ENCODE measurements at regions not wholly inside any gene's neighbourhood (a gene's known extent, or its start where the extent isn't known, plus 50 kb on each side); places are given as distances from the start of the nearest gene placed in this dataset.

DNA sequence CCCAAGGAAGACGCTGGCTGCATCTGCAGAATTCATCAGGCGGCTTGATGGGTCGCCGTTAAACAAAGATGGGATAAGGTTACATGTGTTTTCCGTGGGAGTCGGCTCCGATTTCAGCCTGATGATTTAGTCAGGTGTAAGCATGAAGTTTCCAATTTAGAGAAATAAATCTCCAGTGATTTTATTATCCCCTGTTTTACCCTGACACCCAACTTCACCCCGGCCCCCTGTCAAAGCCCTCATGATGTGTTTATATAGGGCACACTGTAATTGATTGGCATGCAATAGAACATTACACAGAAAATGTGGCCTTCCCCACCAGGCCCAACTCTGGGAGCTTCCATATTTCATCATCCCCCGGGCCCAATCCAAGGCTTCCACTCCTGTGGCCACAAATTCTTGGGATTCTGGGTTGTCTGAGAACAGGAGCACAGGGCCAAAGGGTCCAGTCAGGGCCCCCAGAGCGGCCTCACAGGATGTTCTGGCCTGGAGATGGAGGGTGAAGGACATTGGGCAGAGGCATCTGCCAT lies 72.5 kb downstream of the FOXD2 start:
- Mint-ChIP-seq H3K36me3 (peaks cover 8% of the 10 kb centered on the region), H3K9me3 (peaks cover 13% of the 10 kb centered on the region), H3K27me3 (ENCODE audit: low read depth) (peaks cover 95% of the 10 kb centered on the region), H3K27ac (no peak overlapping the region), H3K4me3 (no peak overlapping the region), H3K4me1 (peaks cover 13% of the 10 kb centered on the region)
- DNase-seq (ENCODE audit: low spot score) (no peak), ATAC-seq (no peak)
- TF ChIP-seq KAT7 (CRISPR knock-in tag; IDR thresholded peaks at IDR 0.05; ENCODE audit: borderline replicate concordance) (no peak), AR (CRISPR knock-in tag; IDR thresholded peaks at IDR 0.05) (no peak), E2F1 (CRISPR knock-in tag; IDR thresholded peaks at IDR 0.05) (no peak), USF2 (CRISPR knock-in tag; IDR thresholded peaks at IDR 0.05) (no peak), USF1 (CRISPR knock-in tag; IDR thresholded peaks at IDR 0.05) (no peak), SMAD3 (CRISPR knock-in tag; IDR thresholded peaks at IDR 0.05; ENCODE audit: borderline replicate concordance) (no peak), TEAD1 (CRISPR knock-in tag; IDR thresholded peaks at IDR 0.05) (no peak), RELA (CRISPR knock-in tag; IDR thresholded peaks at IDR 0.05; ENCODE audit: borderline replicate concordance) (no peak), ZNF512 (CRISPR knock-in tag; IDR thresholded peaks at IDR 0.05; ENCODE audit: borderline replicate concordance) (no peak), GABPB1 (CRISPR knock-in tag; IDR thresholded peaks at IDR 0.05) (no peak), OVOL2 (CRISPR knock-in tag; IDR thresholded peaks at IDR 0.05; ENCODE audit: borderline replicate concordance) (no peak), ELF4 (CRISPR knock-in tag; IDR thresholded peaks at IDR 0.05; ENCODE audit: low read depth) (no peak), ZNF396 (CRISPR knock-in tag; IDR thresholded peaks at IDR 0.05; ENCODE audit: borderline replicate concordance) (no peak)
- ChIA-PET CTCF (interaction anchor here (1.5 to 1.9 kb wide), 3 partner anchors 78 to 216 kb away, joined by 3 to 9 read pairs (median 4); no protein-coding TSS in a partner anchor), POLR2A (no interaction called here)

DNA sequence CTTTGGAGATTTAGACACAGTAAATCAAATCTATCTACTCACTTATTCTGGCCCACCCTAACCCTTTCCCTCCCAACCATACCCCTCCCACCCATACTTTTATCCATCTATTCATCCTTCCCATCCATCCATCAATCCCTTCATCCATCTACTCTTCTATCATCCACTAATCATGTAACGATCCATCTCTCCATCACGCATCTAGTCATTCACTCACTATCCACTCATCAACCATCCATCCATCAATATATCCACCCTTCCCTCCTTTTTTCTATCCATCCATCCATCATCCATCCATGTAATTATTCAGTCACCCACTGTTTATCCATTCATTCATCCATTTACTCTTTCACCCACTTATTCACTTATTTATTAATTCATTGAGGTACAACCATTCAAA lies 74.0 kb downstream of the FOXD2 start:
- peaks cover 13% of the 10 kb centered on the region for H3K9me3 Mint-ChIP-seq
- H3K27ac Mint-ChIP-seq, result no peak overlapping the region
- DNase-seq (ENCODE audit: low spot score), result no peak
- ATAC-seq, result no peak
- POLR2A ChIA-PET, result no interaction called here
- peaks cover 90% of the 10 kb centered on the region for H3K27me3 Mint-ChIP-seq (ENCODE audit: low read depth)
- H3K4me3 Mint-ChIP-seq, result no peak overlapping the region
- peaks cover 8% of the 10 kb centered on the region for H3K36me3 Mint-ChIP-seq
- CTCF ChIA-PET, result no interaction called here
- peaks cover 13% of the 10 kb centered on the region for H3K4me1 Mint-ChIP-seq
- TF ChIP-seq ZNF121 (CRISPR knock-in tag; IDR thresholded peaks at IDR 0.05) (no peak), FOXK1 (CRISPR knock-in tag; IDR thresholded peaks at IDR 0.05) (no peak), STAT6 (CRISPR knock-in tag; conservative IDR thresholded peaks at IDR 0.05; ENCODE audit: low read depth) (no peak), ZNF219 (CRISPR knock-in tag; IDR thresholded peaks at IDR 0.05; ENCODE audit: borderline replicate concordance) (no peak), USF1 (CRISPR knock-in tag; IDR thresholded peaks at IDR 0.05) (no peak), RELA (CRISPR knock-in tag; IDR thresholded peaks at IDR 0.05; ENCODE audit: borderline replicate concordance) (no peak)
- TF ChIP-seq, protein P1, sequence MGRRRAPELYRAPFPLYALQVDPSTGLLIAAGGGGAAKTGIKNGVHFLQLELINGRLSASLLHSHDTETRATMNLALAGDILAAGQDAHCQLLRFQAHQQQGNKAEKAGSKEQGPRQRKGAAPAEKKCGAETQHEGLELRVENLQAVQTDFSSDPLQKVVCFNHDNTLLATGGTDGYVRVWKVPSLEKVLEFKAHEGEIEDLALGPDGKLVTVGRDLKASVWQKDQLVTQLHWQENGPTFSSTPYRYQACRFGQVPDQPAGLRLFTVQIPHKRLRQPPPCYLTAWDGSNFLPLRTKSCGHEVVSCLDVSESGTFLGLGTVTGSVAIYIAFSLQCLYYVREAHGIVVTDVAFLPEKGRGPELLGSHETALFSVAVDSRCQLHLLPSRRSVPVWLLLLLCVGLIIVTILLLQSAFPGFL (CRISPR knock-in tag; IDR thresholded peaks at IDR 0.05; ENCODE audit: borderline replicate concordance), result no peak
- TF ChIP-seq, protein P2, sequence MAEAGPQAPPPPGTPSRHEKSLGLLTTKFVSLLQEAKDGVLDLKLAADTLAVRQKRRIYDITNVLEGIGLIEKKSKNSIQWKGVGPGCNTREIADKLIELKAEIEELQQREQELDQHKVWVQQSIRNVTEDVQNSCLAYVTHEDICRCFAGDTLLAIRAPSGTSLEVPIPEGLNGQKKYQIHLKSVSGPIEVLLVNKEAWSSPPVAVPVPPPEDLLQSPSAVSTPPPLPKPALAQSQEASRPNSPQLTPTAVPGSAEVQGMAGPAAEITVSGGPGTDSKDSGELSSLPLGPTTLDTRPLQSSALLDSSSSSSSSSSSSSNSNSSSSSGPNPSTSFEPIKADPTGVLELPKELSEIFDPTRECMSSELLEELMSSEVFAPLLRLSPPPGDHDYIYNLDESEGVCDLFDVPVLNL (CRISPR knock-in tag; IDR thresholded peaks at IDR 0.05; ENCODE audit: borderline replicate concordance, low read depth), result no peak

Measured in WTC11 (cell line).